ENCODE measurements at regions not wholly inside any gene's neighbourhood (a gene's known extent, or its start where the extent isn't known, plus 50 kb on each side); places are given as distances from the start of the nearest gene placed in this dataset.
A peak's percentile ranks its signal among the peaks of the same experiment; 100 is the strongest.
"Not testable (repeated sequence)": the region's sequence is repeated elsewhere in the genome, so short reads cannot be mapped to it uniquely, and the experiment has no call there.

DNA sequence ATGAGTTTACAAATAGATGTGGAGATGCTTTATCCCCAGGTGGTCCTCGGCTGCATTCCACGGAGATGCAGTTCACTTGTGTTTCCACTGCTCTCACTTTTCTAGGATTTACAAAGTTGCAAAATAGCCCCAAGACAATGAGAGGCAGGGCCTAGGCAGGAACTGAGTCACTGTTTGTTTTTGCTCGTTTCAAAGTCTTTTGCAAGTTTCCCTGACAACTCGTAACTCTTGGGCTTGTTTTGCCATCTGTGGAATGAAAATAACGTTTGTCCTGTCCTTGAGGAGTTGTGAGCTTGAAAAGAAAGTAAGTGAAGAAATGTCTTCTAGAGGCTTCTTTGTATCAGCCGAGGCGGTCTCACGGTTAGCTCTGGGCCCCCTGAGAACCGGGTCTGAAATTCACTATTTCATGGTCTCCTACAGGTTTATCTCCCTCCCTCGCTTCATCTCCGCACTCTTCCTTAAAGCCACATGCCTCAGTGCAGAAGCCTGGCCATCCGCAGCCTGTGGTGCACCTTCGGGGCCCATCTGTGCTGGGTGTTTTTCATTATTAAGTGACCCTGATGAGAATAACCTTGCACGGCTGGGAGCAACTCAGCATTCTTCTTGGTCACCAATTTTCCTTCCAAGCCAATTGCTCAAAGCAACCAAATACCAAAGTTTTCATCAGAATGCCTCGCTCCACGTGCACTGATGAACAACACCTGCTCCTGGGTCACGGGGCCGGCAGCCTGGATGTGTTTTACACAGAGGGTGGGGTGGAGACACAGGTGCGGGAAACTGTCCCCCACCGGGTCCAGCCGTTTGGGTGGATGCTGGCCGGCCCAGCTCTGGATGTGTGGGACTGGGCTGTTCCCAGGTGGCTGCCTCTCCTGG is 172.4 kb downstream of the LAT start:
- DNase-seq, result peak; percentile 19

- DNase-seq, result no peak
Measured at GRCh38 chr16:29156511-29156910, 171.7 kb downstream of the LAT start.

DNA sequence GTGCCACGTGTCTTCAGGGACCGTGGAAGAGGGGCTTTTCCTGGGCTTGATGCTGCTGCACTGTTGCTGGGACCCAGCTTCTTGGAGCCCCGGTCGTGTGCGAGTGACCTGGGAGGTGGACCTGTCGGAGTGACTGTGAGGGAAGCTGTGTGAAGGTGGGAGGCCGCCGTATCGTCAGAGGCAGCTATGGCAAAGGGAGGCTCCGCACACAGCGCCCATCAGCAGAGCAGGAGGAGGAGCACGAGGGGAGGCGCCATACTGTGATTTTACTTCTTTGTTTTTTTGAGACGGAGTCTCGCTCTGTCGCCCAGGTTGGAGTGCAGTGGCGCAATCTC is 171.0 kb downstream of the LAT start:
- not testable (repeated sequence) for DNase-seq

DNA sequence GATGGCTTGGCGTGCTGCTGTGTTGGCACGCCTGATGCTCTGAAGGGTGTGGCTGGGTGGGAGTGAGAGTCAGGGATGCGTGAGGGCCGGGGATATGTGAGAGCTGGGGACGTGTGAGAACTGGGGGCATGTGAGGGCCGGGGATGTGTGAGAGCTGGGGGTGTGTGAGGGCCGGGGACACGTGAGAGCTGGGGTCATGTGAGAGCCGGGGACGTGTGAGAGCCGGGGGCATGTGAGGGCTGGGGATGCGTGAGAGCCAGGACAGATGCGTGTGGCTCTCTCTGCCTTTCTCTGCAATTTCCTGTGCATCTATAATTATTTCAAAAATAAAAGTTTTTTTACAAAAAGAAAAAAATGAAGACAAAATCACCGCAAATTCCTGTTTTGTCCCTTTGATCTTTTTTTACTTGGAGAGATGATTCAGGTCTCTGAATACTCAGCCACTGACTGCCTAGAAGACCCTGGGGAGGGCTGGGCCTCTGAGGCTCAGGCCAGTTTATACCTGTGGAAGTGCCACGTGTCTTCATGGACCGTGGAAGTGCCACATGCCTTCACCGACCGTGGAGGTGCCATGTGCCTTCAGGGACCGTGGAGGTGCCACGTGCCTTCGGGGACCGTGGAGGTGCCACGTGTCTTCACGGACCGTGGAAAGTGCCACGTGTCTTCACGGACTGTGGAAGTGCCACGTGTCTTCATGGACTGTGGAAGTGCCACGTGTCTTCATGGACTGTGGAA is 170.4 kb downstream of the LAT start:
- not testable (repeated sequence) for DNase-seq

- DNase-seq, result no peak
Measured at GRCh38 chr16:29154676-29155121, 169.8 kb downstream of the LAT start.

GRCh38 chr16:29154088-29154487 is 169.2 kb downstream of the LAT start:
- no peak for DNase-seq

- DNase-seq, result not testable (repeated sequence)
Measured at GRCh38 chr16:29153307-29153706, 168.5 kb downstream of the LAT start.

GRCh38 chr16:29152544-29153031 is 167.7 kb downstream of the LAT start:
- DNase-seq, result not testable (repeated sequence)

- no peak for DNase-seq
Measured at GRCh38 chr16:29151317-29151716, 166.5 kb downstream of the LAT start.

GRCh38 chr16:29149912-29150311 is 165.1 kb downstream of the LAT start:
- not testable (repeated sequence) for DNase-seq

- no peak for DNase-seq
Measured at GRCh38 chr16:29148867-29149272, 164.0 kb downstream of the LAT start.

GRCh38 chr16:29148131-29148691 is 163.4 kb downstream of the LAT start:
- DNase-seq, result no peak

DNA sequence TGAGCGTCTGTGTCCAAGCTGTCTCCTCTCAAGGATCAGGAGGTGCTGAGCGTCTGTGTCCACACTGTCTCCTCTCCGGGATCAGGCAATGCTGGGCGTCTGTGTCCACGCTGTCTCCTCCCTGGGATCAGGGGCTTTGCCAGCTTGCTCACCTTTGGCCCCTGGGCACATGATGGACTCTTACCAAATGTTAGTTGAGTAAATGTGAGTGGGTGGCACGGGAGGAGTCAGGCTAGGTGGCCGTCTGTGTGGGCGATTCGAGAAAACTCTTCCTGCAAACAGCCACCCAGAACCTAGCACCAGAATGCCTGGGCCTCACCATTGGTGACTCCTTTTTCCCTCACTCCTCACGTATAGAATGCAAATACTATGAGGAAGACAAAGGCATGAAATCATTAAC is 162.9 kb downstream of the LAT start:
- DNase-seq, result not testable (repeated sequence)

DNA sequence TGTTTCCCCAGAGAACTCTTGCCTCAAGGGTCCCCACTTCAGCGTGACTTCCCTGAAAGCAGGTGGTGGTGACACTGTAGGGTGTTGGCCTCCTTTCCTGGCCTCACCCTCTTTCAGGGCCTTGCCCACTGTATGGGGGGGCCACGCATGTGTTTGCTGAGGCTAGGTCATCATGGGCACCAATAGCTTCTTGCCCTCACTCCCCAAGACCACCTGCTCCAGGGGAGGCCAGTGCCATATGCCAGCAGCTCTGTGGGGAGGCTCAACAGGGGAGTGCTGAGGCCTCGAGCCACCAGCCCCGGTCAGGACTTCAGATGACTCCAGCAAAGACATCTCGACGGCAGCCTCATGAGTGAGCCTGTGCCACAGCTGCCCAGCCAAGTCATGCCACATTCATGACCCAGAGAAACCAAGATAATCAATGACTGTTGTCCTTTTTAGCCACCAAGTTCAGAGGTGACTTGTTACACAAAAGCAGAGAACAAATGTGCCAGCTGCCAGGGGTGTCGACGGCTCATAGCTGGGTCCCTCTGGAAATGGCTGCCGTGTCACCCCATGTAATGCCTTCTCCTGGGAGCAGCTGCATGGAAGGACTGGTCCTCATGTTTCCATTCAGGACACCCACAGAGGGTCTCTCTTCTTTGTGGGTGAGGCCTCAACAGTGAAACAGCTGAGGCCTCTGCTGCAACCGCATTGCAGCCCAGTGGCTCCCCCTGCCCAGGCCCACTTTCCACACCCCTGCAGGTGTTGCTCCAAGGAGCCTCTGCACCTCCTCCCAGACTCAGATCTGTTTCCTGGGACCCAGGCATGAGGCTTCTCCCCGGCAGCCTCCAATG is 162.2 kb downstream of the LAT start:
- not testable (repeated sequence) for DNase-seq

- DNase-seq, result no peak
Measured at GRCh38 chr16:29146266-29146665, 161.4 kb downstream of the LAT start.

DNA sequence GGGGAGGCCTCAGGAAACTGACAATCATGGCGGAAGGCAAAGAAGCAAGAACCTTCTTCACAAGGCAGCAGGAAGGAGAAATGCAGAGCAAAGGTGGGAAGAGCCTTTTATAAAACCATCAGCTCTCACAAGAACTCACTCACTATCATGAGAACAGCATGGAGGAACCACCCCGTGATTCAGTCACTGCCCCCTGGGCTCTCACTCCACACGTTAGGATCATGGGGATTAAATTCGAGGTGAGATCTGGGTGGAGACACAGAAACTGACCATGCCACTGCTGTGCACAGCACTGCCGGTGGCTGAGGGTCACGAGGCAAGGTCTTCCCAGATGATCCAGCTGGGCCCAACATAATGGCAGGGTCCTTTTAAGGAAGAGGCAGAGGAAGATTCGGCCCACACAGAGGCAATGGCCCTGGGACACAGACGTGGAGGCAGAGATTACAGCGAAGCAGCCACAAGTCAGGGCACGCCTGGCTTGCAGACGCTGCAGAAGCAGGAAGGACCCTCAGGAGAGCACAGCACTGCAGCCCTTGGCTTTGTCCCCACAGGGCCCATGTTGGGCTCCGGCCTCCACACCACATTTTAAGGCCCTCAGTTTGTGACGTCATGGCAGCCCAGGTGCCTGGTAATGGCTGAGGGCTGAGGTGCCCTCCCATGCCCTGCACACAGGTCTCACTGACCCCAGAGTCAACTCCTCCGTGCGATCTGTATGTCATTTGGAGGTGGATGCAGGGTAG is 160.8 kb downstream of the LAT start:
- not testable (repeated sequence) for DNase-seq

DNA sequence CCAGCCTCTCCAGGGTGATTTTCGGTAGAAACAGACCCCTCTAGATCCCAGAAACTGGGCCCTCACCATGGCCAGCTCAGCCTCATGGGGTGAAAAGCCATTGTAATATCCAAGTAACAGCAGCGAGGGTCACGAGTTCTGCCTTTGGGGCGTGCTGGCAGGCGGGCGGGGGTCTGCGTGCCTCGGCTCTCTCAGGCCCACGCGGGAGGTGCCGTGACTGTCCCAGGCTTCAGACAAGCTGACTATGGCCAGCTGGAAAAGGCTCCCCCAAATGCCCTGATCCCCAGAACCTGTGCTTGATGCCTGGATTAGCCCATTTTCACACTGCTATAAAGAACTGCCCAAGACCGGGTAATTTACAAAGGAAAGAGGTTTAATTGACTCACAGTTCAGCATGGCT is 160.2 kb downstream of the LAT start:
- DNase-seq, result not testable (repeated sequence)

DNA sequence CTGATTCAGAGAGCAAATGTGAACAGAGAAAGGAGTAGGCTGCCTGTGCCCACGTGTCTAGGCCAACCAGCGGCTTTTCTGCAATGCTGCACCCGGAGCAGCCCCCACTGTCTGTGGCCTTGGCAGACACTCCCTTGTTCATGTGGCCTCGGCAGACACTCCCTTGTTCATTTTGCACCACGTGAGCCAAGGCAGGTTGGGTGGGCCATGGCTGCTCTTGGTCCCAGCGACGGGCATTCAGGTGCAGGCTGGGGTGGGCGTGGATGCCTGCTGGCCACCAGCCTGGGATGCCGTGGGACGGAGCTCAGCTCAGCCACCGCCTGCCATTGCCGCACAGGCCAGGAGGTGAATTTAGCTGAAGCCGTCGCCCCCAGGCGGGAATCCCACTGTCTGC is 159.8 kb downstream of the LAT start:
- not testable (repeated sequence) for DNase-seq

GRCh38 chr16:29143739-29144668 is 159.2 kb downstream of the LAT start:
- DNase-seq, result not testable (repeated sequence)

- not testable (repeated sequence) for DNase-seq
Measured at GRCh38 chr16:29142506-29142905, 157.7 kb downstream of the LAT start.

All from RPMI8226 (cell line).